RPMI8226 (cell line): ENCODE measurements at regions not wholly inside any gene's neighbourhood (a gene's known extent, or its start where the extent isn't known, plus 50 kb on each side); places are given as distances from the start of the nearest gene placed in this dataset.
A peak's percentile ranks its signal among the peaks of the same experiment; 100 is the strongest.
"Not testable (repeated sequence)": the region's sequence is repeated elsewhere in the genome, so short reads cannot be mapped to it uniquely, and the experiment has no call there.

Source experiments
- DNase-seq: peaks from one replicate; pipeline ENCODE4 v3.0.0-alpha.2; 2015

DNA sequence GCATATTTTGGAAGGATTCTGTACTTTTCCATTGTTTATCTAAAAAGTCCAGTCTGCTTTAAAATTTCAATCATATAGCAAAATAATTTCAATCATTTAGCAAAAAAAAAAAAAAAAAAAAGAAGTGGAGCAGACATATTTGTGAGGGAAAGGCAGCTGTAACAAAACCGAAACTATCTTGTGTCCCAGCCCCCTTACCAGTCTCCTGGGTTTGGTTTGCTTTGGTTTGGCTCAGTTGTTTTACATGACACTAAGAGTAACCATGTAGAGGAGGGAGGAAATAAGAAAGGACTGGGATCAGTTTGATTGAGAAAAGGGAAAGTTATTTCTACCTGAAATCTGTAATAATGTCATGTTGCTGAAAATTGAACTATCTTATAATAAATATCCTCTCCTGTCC, 158.8 kb upstream of the GADL1 start:
- peak; percentile 11 for DNase-seq

DNA sequence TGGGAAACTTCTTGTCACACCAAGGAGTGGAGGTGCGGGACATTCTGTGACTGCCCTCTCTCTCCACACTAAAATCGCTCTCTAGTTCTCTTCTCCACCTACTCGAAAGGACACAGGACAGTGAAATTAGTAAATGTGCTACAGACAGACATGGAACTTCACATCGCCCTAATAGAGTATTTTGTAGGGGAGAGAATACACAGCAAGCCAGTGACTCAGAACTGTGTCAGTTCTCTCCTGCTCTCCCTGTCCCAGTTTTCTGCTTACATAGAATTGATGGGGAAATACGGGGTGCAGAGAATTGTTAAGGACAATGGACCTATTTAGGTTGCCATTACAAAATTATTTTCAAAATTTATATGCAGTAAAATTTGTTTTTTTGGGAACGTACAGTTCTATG, 159.6 kb upstream of the GADL1 start:
- no peak for DNase-seq

DNA sequence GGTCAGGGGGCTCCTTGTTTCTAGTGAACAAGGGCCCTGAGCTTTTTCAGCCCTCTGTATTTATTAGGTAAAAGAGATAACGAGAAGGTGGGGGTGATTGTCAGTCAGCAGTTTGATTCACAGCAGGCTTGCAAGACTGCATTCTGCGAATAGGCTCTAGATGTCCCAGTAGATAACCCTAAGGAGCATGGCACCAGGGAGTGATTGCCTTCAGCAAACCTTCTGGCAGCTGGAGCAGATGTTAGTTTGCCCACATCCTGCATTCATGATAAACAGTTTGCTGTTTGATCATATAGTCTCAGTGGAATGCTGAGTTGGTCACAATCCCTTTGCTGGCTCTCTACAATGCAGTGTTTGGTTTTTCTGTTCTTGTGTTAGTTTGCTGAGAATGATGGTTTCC, 161.3 kb upstream of the GADL1 start:
- no peak for DNase-seq

DNA sequence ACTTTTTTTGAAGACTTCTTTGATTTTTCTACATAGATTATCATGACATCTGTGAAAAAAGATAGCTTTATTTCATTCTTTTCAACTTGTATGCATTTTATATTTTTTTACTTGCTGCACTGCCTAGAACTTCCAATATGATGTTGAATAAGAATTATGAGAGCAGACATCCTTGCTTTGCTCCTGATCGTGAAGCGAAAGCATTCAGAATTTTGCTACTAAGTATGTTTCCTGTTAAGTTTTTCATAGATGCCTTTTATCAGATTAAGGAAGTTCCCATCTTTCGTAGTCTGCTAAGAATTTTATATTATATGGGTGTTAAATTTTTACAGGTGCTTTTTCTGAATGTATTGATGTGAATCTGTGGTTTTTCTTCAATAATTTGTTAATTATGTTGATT, 163.4 kb upstream of the GADL1 start:
- no peak for DNase-seq

DNA sequence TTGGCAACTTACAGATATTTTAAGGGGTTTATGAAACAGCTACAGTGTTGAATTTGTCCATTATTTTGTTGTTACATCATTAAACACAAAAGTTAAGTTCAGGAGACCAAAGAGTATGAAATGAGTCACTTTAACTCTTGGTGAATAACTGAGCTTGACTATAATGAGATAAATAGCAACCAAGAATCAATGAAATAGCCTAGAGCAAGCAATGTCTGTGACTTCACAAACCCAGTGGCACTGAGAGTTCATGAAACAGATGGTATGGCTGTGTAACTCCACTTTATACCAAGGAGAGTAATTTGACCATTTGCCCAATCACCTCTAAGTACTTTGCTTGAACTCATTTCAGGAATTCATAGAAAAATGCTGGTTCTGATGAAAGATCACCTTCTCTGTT, 169.6 kb upstream of the GADL1 start:
- no peak for DNase-seq

DNA sequence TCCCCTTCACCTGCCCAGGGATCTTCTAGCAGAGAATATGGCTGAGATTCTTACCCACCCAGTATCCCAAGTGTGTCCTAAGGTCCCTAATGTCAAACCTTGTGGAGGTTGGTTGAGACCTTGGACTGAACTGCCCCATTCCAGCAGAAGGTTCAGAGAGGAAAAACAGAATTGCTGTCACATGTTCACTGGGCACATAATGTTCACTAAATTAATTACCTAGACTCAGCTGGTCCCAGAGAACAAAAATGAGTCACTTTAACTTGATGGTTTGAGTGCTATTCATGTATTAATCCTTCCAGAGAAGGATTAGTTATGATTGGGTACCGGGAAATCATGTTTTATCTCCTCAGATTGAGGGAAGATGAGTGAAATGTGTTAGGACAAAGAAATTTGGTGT, 171.3 kb upstream of the GADL1 start:
- DNase-seq: no peak

DNA sequence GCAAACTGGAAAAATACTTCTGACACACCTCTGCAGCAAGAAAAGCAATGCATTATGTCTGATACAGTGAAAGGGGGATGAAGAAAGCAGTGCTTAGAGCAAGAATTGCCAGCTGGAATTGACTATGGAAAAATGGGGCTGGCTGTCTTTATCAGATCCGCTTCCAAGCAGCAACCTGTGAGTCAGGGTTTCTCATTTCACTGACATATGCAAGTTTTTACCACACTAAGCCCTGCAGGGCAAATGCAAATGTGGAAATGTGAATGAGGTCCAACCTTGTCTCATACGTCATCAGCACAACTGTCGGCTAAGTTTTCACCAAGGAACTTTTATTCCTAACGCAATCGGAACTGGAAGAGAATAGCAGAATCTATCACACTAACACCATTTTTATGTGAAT, 172.5 kb upstream of the GADL1 start:
- DNase-seq: peak; percentile 25

DNA sequence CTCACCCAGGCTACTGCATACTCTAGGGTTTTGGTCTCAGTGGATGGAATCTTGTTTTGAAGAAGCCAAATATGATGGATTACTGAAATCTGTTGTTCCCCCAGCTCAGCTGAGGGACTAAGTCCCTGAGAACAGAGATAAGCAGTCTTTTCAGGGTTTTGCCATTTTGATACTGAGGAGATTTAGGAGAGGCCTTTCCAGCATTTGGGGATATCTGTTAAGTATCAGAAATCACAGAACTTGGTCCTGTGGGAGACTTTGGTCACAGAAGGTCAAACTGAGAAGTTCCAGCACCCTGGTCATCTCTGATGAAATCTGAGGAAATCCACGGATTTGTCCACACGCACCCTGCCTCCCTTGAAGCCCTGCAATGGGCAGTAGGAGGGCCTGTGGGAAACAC, 181.0 kb upstream of the GADL1 start:
- DNase-seq: no peak

DNA sequence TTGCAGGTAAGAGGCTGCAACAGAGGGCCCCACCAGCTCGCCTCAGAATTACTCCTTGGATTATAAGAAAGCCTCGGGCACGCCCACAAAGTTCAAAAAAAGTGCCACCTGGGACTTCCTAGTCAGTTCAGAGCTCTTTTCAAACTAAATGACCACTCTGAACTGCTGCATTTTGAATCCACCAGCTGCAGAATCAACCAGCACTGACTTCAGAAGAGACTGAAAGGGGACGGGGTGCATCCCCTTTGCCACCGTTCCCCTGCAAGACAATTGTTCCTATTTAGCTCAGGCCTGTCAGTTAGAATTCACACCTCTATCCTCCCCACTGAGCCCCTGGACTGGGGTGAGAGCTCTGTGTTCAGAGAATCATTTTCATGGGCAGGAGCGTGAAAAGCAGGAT, 181.4 kb upstream of the GADL1 start:
- DNase-seq: no peak

DNA sequence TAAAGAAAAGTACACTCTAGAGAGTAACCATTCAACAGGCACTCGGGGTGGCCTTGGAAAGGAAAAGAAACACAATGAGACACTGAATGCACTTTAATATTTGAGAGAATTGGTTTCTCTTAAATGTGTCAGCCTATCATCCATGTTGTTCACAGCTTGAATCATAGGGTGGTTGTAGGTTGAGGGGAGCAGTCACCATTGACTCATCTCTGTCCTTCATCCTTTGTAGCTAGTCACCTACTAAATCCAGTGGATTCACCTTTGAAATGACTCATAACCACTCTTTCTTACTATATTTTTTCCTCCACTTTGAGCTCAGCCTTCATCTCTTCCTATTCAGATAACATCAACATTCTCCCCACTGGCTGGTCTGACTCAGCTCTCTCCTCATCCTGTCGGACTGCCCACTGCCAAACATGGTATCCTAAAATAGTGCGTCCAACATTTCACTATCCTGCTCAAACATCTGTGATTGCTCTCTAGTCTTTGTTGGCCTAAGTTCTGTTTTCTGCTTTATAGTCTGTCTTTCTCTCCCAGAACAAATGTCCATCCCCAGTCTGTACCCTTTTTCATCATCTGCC, 182.7 kb upstream of the GADL1 start:
- no peak for DNase-seq

DNA sequence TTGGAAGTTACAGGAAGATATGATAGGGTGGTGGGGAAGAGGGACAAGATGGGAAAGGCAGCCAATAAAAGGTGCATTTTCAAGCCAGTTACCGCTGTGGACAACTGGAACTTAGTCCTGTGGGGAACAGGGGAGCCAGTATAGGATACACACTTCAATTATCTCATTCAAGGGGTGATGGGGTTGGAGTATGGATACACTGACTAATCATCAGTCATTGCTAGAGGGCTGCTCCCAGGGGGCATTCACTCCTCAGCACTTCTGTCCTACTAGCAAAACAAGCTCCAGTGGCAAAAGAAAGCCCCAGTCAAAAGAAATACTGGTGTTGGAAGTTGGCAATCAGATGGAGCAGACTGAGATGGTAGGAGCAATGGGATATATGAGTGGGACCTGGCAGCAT, 183.4 kb upstream of the GADL1 start:
- no peak for DNase-seq

DNA sequence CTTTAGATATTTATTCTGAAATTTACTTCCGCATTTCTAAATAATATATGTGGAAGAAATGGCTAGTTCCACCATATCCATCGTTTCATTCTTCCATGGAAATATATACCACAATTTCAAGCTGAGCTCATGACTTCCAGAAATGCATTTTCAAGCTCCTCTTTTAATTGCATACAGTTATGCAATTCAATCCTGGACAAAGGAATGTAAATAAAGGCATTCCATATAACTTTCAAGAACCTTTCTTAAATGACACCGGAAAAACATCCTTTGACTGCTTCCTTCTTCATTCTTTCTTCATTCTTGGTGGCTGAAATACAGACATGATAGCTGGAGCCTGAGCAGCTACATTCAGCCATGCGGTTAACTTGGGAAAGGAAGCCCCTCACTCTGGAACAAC, 185.2 kb upstream of the GADL1 start:
- no peak for DNase-seq

DNA sequence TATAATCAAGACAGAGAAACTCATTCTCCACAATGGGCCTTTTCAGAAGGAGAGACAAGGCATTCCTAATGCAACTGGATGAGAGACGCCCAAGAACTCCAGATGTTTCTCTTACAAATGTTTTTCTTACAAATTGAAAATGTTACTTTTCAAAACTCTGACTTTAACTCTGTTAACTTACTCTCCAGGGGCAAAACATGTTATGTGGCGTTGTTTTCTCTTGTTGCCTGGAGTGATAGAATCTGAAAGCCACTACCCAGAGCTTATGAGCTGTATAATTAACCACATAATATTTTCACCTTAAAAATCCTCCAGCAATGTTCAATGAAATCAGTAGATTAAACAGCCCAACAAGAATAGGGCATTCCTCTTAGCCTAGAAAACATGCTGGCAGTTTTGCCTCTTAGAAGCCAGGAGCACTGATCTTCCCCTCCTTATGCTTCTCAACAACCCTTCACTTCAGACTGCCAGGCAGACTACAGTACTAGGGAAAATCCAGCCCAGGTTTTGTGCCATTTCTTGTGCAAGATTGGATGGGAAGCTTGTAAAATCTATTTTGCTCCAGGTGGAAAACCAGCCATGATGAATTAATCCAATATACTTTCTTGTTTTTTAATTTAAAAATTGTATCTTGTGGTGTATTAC, 186.7 kb upstream of the GADL1 start:
- DNase-seq: no peak

DNA sequence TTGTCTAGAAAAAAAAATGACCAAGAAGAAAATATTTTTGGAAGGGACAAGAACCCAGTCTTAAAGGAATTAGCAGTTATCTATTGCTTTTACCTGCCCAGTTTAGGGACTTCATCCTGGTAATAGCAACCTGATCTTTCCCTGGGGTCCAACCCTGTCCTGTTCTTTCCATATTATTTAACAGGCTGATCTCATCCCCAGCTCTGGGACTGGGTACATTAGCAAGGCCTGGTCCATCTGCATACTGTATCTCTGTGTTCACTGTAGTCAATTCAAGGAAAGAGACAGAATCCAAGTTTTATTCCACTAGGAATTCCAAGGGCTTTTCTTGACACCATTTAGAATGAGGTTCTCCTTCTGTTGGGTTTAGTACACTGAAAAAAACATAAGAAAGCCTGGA, 191.7 kb upstream of the GADL1 start:
- DNase-seq: no peak

DNA sequence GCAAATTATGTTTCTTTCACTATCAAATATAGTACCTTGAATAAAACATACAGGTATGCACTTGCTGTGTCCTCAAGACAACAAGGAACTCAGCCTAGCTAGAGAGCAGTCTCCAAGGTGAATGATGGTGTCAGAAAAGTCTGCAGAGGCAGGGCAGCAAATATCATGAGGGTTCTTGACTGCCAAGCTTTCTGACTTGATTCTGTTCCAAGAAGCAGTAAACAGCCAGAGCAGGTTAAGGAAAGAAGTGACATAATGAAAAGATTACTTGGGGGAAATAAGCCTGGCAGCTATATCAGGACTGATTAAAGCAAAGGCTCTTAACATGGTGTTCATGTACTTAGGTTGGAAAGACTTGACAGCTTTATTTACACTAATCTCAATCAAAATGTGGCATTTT, 192.2 kb upstream of the GADL1 start:
- DNase-seq: no peak

DNA sequence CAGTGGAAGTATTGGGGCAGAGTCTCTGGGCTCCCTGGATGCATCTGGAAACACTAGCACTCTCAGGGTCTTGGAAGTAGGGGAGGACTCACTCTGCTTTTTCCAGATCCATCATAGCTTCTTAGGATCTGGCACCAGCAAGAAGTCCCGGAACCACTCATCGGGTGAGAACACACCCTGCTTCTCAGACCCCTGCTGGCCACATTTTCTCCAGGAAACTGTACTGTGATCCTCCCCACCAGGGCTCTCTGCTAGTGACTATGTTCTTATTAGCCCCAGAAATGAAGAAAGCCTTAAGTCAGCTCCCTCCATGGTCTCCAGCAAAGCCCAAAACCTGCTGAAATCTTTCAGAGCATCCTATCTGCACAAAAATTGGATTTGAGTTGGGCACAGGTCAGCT, 197.3 kb upstream of the GADL1 start:
- no peak for DNase-seq

DNA sequence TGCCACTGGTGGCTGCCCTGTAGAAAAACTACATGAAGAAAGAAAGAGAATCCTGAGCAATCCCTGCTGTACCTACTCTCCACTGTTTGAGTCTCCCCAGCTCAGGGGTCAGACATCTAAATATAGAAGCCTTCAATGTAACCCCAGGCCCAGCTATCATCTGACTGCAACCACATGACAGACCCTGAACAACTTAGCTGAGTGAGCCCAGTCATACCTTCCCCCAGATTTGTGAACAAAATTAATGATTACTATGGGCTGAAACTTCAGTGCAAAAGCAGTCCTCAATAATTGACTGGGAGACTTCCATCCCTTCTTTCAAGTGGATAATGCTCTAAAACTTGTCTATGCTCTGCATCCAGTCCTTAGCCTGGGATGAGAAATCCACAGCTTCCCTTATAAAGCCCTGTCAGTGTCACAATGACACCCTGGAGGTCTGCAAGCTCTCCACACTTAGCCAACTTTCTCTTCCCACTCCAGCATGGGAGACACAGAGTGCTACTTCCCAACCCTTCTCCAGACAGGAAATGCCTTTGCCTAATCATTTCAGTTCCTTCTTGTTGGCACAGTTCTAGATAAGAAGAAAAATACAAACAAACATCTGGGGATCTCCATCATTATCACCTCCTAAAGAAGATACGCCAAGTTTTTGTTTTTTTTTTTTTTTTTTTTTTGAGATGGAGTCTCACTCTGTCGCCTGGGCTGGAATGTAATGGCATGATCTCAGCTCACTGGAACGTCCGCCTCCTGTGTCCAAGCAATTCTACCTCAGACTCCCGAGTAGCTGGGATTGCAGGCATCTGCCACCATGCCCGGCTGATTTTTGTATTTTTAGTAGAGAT, 198.5 kb upstream of the GADL1 start:
- DNase-seq: no peak

DNA sequence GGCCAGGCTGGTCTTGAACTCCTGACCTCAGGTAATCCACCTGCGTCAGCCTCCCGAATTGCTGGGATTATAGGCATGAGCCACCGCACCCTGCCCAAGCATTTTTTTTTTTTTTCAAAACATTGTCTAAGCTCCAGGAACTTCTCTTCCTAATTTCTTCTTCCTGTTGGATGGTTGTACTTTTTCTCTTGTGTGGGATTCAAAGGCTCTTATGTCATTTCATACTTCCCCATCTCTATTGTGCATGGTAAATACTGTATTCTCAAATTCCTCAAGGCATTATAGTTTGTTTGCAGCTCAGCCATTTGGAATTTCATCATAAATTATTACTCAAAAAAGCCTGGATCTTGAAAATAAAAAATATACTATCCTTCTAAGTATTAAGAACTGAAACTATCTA, 199.1 kb upstream of the GADL1 start:
- no peak for DNase-seq

DNA sequence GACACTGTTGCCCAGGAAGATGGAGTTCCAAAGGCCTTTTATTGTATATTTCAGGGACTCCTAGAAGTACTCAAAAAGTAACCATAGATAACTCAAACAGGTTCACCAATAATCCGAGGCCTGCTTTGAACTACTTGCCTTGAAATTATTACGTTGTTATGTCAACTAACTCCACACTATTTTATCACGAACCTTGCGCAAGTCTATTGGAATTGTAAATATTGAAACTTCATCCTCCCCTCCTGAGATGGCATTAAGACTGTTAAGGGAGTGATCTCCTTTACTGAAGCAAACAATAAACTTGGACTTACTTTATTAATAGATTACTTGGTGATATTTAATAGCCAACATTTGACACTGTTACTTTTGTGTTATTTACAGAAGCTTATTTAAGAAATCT, 199.6 kb upstream of the GADL1 start:
- DNase-seq: no peak

DNA sequence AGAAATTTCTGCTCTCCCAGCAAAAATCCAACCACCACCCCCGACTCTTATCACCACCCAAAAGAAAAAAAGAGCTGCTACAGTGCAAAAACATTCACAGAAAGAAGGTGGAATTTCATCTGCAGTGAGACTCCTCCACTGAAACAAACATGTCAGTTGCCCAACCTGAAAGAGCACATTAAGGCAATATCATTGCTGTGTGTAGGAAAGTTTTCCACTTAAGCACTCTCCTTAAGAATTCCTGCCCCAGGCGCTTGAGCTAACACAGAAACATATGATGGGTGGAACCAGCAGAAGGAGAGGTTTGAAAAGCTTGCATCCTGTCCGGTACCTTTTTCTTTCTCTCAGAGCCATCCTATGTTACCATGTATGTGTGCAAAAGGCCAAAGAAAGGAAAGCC, 200.8 kb upstream of the GADL1 start:
- no peak for DNase-seq

DNA sequence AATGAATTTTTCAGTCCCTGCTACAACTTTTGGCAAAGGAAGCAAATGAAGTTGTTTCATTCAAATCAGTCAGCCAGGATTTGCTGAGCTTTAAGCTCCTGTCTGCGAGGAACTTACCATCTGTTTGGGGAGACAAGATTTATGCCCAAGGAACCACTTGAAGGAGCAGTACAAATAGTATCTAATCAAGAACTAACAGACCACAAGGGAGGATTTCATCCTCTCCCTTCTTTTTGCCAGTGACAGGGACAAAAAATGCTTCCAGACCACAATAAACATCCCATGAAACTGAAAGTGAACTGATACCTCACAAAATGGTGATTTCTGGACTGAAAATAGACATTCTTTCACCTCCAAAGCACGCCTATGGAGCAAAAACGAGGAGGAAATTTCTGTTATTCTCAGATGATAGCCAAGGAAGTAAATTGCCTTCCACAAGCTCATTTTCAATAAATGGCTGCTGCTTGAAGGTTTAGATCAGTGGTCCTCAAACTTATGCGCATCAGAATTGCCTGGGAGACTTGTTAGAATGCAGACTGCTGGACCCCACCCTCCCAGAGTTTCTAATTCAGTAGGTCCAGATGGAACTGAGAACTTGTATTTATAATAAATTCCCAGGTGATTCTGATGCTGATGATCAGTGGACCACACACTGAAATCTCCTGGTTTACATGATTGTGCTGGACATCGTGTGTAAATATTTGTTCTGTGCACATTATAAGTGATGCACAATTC, 202.4 kb upstream of the GADL1 start:
- DNase-seq: peak; percentile 5

DNA sequence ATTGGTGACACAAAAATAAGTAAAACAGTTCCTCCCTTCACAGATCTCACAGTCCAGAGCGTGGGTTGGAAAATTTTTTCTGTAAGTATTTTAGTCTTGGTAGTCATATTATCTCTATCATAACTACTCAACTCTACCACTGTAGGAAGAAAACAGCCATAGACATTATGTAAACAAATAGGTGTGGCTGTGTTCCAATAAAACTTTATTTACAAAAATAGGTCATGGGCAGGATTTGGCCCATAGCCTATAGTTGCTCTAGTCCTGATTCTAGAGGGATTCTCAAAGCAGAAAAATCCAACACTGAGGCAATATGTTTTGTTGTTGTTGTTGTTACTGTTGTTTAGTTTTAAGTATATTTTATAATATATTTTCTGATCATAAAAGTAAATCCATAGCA, 206.1 kb upstream of the GADL1 start:
- no peak for DNase-seq

DNA sequence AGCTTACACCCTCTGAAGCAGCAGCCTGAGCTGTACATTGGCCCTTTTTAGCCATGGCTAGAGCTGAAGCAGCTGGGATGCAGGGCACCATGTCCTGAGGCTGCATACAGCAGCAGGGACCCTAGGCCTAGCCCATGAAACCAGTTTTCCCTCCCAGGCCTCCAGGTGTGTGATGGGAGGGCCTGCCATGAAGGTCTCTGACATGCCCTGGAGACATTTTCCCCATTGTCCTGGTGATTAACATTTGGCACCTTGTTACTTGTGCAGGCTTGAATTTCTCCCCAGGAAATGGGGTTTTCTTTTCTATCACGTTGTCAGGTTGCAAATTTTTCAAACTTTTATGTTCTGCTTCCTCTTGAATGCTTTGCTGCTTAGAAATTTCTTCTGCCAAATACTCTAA, 206.8 kb upstream of the GADL1 start:
- DNase-seq: not testable (repeated sequence)
